ENCODE measurements at regions not wholly inside any gene's neighbourhood (a gene's known extent, or its start where the extent isn't known, plus 50 kb on each side); places are given as distances from the start of the nearest gene placed in this dataset.

DNA sequence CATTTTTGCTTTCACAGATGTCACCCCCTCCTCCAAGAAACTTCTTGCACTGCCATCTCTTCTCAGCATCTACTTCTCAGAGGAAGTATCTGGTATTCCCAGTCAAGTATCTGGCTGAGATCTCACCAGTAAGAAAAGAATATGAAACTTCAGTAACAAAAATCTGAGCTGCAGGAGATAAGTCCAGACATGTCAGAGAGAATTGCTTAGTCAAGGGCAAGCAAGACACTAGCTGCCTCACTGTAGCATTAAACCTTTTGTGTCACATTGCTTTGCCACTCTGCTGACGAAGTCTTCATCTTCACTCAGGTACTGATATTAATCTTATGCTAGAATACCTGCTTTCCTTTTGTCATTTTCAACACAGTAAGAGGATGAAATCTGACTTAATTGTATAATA lies 70.6 kb upstream of the ZC3H12C start:
- DNase-seq: no peak

DNA sequence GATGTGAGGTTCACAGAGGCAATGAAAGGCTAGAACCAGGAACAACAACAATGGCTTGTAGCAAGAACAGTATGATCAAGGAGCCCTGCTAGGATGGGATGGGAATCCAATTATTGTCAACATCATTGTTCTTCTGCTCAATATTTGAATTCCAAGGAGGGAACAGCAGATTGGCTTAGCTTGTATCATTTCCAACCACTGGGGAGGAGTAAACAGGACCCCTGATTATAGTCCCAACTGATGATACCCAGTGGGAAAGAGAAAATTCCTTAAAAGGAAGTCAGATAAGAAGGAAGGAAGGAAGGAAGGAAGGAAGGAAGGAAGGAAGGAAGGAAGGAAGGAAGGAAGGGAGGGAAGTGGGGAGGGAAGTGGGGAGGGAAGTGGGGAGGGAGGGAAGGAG lies 69.5 kb upstream of the ZC3H12C start:
- no peak for DNase-seq

DNA sequence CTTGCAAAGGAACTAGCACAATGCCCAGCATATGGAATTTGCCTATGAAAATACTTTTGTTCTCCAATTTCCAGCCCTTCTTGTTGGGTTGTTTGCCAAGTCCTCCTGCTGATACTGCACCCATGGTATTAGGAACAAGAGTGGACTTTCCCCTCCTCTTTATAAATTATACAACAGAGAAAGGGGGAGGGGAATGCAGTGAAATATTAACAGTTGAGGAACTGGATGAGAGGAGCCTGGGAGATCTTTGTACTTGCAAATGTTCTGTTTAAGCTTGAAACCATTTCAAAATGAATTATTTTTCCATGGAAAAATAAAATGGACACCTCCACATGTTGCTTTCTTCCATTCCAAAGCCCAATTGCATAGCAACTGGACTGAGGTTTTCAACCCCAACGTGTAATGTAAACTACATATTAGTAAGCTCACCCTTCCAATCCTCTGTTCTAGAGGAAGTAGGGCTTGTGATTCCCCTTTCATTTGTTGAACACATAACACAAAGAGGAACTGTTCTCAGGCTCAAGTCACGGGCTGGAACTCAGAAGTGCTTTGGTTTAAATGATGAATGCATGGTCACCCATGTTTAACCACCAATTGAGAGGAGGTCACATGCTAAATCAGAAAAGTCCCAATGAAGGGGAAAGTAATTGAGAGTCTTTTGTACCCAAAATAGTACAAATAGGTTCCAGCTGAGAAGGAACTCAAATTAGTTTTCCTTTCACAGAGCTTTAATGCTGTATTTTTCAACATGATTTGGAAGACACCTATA lies 66.2 kb upstream of the ZC3H12C start:
- DNase-seq: peak in 13 of 51 donors; percentile 3 to 60 (median 11)

DNA sequence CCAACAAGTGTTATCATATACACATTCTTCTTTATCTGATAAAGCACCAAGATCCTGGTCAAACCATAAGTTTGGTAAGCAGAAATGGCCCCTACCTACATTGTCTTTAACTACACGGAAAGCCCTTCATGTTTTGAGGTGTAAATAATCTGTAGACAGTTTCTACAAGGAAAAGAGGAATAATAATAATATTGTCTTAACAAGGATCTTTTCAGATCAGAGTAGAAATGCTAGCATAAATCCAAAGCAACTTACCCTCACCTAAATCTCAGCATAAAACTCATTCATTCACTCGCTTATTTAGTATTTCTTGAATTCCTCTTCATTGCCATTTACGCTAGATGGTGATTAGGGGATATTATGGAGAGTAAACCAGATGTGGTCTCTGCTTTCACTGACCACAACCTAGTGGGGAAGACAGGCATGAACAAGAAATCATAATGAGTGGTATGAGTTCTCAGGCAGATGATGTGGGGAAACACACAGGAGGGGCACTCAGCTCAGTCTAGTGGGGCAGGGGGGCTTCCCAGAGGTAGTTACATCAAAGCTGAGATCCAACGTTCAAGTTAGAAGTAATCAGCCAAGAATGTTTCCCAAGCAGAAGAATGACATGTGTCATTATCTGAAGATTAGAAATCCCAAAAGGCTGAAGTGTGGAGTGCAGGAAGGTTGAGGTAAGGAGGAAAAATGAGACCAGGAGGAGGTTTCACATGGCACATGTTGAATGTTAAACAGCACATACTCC lies 65.4 kb upstream of the ZC3H12C start:
- no peak for DNase-seq

DNA sequence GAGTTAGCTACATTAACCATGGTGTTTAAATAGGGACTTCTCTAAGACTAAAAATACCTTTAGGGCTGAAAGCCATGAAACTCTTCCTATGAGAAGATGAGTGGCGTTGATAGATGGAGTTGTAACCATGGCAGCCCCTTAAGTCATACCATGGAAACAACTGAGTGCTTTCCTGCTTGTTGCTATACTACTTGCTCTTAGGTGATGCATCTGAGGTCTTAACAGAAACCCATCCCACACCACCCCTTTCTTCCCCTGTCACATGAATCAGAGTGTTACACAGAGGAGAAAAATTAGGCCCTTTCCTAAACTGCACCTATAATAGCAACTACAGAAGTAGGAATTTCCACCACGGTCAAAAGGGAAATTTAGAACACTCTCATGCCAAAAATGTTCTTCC lies 64.3 kb upstream of the ZC3H12C start:
- no peak for DNase-seq

DNA sequence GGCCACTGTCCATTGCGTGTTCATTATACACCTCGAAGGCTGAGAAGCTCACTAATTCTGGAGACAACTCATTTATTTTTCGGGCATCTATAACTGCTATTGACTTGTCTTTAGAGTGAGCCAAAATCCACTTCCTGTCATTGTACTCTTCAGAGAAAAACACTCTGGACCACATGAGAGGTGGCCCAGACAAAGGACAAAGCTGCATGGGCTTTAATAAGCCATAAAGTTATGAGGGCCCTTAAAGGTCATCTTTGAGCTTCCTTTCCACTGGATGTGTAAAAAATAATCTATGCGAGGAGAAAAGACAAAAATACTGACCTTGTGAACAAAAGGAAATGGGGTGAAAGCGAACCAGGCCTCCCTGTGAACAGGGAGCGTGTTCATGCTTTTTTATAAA lies 63.5 kb upstream of the ZC3H12C start:
- DNase-seq: no peak

DNA sequence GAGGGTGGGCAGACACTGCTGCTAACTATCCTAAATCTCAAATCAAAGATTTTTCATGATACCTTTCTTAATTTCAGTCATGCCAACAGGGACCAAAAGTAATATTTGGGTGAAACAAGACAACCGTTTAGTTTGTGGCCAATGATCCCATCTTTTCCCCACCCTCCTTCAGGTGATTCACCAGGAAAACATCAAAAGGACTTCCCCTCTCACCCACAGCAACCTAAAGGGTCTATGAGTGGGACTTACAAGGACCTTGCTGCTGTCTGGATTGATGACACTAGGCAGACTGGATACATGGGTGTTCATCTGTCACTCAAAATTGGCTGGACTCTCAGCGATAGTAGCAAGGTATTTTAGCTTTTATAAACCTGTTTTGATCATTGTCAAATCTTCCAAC lies 62.0 kb upstream of the ZC3H12C start:
- no peak for DNase-seq

DNA sequence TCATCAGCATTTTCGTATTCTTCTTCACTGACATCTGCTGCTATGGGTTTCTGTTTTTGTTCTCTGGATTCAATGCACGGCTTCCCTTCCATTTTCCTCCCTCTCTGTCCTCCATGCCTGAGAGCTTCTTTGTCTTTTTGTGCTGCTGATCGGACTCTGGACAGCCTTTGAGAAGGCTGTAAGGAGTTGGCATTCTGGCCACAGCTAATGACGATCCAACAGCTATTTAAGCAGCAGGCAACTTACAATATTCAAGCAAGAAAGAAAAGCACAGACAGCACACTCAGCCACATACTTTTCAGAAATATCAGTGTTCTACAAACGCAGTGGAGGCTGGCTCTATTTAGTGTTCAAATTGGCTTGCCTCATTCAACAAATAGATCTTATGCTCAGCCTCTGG lies 60.9 kb upstream of the ZC3H12C start:
- peak in 10 of 51 donors; percentile 2 to 43 (median 14) for DNase-seq

DNA sequence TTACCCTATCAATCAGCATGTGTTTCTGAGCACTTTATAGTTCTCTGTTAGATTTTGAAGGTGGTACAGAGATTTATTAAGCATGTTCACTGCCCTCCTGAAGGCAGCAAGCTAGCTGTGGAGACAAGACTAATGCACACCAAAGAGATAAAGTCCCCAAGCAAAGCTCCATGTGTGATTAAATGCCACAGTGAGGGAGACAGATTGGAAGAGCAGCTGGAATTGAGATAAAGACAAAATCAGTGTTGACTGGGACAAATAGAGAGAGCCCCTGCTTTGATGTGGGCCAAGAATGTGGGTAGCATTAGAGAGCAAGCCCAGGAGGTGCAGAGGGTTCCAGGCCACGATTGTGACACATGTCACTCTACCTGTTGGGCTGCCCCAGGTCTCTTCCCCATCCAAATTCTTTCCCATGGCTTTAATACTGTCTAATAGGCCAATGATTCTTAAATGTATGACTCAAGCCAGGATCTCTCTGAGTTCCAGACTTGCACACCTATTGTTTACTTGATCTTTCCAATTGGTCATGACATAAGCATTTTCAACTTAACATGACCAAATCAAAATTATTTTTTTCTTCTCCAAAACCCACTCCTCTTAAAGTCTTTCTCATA lies 60.1 kb upstream of the ZC3H12C start:
- DNase-seq: no peak

DNA sequence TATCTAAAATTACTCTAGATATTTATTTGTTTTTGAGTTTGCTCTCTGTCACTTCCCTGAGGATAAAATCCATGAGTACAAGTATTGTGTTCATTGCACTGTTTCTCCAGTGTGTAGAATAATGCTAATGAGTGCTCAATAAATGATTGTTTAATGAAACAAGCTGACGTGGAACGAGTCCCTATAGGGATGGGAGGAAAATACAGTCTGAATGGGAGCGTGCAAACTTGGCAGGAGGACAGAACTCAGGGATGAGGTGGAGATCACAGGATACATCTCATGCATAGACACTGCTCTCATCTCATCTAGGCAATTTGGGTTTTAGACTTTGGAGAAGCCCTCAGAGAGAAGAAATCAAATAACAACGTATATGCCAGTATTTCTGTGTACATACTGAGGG lies 58.4 kb upstream of the ZC3H12C start:
- no peak for DNase-seq

DNA sequence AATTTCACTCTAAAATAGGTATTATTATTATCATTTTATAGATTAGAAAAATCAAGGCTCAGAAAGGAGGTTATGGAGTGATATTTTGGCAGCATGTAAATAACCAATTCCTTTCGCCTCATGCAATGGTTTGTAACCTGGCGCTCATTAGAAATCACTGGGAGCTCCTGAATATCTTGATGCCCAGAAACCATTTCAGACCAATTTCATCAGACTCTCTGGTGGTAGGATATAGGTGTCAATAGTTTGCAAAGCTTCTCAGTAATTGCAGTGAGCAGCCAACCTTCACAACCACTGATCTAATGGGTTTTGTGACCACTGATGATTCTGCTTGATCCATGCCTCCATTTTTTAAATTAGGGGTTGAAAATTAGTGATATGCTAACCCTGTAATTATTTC lies 57.8 kb upstream of the ZC3H12C start:
- no peak for DNase-seq

DNA sequence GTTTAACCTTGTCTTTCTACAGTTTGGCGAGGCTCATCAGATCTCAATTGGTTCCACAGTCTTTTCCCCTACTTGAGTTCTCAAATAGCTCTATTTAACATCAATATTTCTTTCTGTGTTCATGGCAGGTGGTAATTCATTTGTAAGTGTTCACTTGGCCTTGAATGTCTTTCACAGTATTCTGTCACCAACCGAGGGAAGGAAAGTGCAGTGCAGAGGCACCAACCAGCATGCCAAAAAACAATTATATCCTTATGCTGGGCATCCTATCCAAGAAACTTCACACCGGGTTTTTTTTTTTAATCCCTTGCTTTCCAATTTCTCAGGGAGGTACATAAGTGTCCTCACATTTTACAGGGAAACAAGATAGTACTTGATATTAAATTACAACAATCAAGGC lies 55.0 kb upstream of the ZC3H12C start:
- no peak for DNase-seq
